Hepatocyte (in vitro differentiated cells): ENCODE measurements at regions not wholly inside any gene's neighbourhood (a gene's known extent, or its start where the extent isn't known, plus 50 kb on each side); places are given as distances from the start of the nearest gene placed in this dataset.

Source experiments
- DNase-seq: peaks from one replicate; pipeline ENCODE4 v3.0.0-alpha.2; 2016; ENCODE audit warnings: low spot score
- H2AFZ ChIP-seq: fragments of 200-600 bp; sonication (generic); 2 replicates; pipeline ENCODE4 v1.6.0; 2016; ENCODE audit warnings: antibody characterized with exemption, mild to moderate bottlenecking
- H3K27ac ChIP-seq: fragments of 200-600 bp; sonication (generic); 2 replicates; pipeline ENCODE4 v1.5.1; 2016; ENCODE audit warnings: mild to moderate bottlenecking
- H3K27me3 ChIP-seq: fragments of 200-600 bp; sonication (generic); 2 replicates; pipeline ENCODE4 v1.6.1; 2016
- H3K36me3 ChIP-seq: fragments of 200-600 bp; sonication (generic); replicated peaks from 2 replicates; pipeline ENCODE4 v1.5.1; 2016; ENCODE audit warnings: low read depth; ENCODE audit not compliant: insufficient read depth
- H3K4me1 ChIP-seq: fragments of 200-600 bp; sonication (generic); 2 replicates; pipeline ENCODE4 v1.5.1; 2016; ENCODE audit warnings: mild to moderate bottlenecking, moderate library complexity; ENCODE audit not compliant: insufficient read depth
- H3K4me2 ChIP-seq: fragments of 200-600 bp; sonication (generic); 2 replicates; pipeline ENCODE4 v1.6.0; 2016
- H3K4me3 ChIP-seq: fragments of 200-600 bp; sonication (generic); 2 replicates; pipeline ENCODE4 v1.5.1; 2016; ENCODE audit warnings: mild to moderate bottlenecking
- H3K79me2 ChIP-seq: fragments of 200-600 bp; sonication (generic); 2 replicates; pipeline ENCODE4 v1.6.0; 2017; ENCODE audit warnings: mild to moderate bottlenecking
- H3K9me2 ChIP-seq: fragments of 200-600 bp; sonication (generic); replicated peaks from 2 replicates; pipeline ENCODE4 v1.6.0; 2017; ENCODE audit warnings: mild to moderate bottlenecking; ENCODE audit not compliant: insufficient read depth
- H3K9me3 ChIP-seq: fragments of 200-600 bp; sonication (generic); 2 replicates; pipeline ENCODE4 v1.5.1; 2016; ENCODE audit warnings: low read depth, mild to moderate bottlenecking
- H4K20me1 ChIP-seq: fragments of 200-600 bp; sonication (generic); 2 replicates; pipeline ENCODE4 v1.6.0; 2016; ENCODE audit warnings: mild to moderate bottlenecking; ENCODE audit not compliant: insufficient read depth, poor library complexity, severe bottlenecking
- CTCF ChIP-seq: fragments of 200-600 bp; sonication (generic); IDR thresholded peaks from 2 replicates; pipeline ENCODE4 v1.5.1; 2016; ENCODE audit warnings: antibody characterized with exemption, mild to moderate bottlenecking; ENCODE audit not compliant: poor library complexity
- EZH2 ChIP-seq: fragments of 200-600 bp; sonication (generic); IDR thresholded peaks from 2 replicates; pipeline ENCODE4 v1.6.1; 2016; ENCODE audit warnings: antibody characterized with exemption, mild to moderate bottlenecking, borderline replicate concordance
- EZH2phosphoT487 ChIP-seq: fragments of 200-600 bp; sonication (generic); IDR thresholded peaks from one replicate; pipeline ENCODE4 v1.6.1; 2018; ENCODE audit warnings: antibody characterized with exemption, mild to moderate bottlenecking, low read depth, moderate library complexity; ENCODE audit not compliant: unreplicated experiment, severe bottlenecking
- WGBS: methylation state at CpG from one replicate; pipeline ENCODE4 v1.1.6; 2016; ENCODE audit warnings: low lambda C conversion rate; ENCODE audit errors: missing lambda C conversion rate; 5-methylcytosine and 5-hydroxymethylcytosine counted together

GRCh38 chr9:85155352-85155751 lies 485.8 kb downstream of the NTRK2 start:
- no peaks in the 10 kb centered on the region for H3K36me3 ChIP-seq
- TF ChIP-seq CTCF: no peak
- no peak for TF ChIP-seq EZH2phosphoT487
- no peak for TF ChIP-seq EZH2
- no peak overlapping the region for H3K4me3 ChIP-seq
- H3K27ac ChIP-seq: no peak overlapping the region
- H3K79me2 ChIP-seq: no peaks in the 10 kb centered on the region
- no peak for DNase-seq
- H3K27me3 ChIP-seq: peaks cover 16% of the 10 kb centered on the region
- no peaks in the 10 kb centered on the region for H3K4me1 ChIP-seq
- H4K20me1 ChIP-seq: no peaks in the 10 kb centered on the region
- no peak overlapping the region for H3K4me2 ChIP-seq
- WGBS: 61% methylated on average over 2 of the region's 2 CpGs
- H3K9me2 ChIP-seq: no peaks in the 10 kb centered on the region
- no peak overlapping the region for H2AFZ ChIP-seq
- no peaks in the 10 kb centered on the region for H3K9me3 ChIP-seq

- DNase-seq: no peak
- WGBS: 80% methylated on average over 5 of the region's 5 CpGs
- H3K4me3 ChIP-seq: no peak overlapping the region
- H4K20me1 ChIP-seq: no peaks in the 10 kb centered on the region
- H2AFZ ChIP-seq: no peak overlapping the region
- H3K9me3 ChIP-seq: no peaks in the 10 kb centered on the region
- H3K79me2 ChIP-seq: no peaks in the 10 kb centered on the region
- H3K36me3 ChIP-seq: no peaks in the 10 kb centered on the region
- TF ChIP-seq EZH2phosphoT487: no peak
- no peak for TF ChIP-seq CTCF
- H3K4me1 ChIP-seq: no peaks in the 10 kb centered on the region
- peaks cover 6% of the 10 kb centered on the region for H3K27me3 ChIP-seq
- no peak overlapping the region for H3K4me2 ChIP-seq
- H3K27ac ChIP-seq: no peak overlapping the region
- H3K9me2 ChIP-seq: no peaks in the 10 kb centered on the region
These were observed 482.2 kb downstream of the NTRK2 start for GRCh38 chr9:85151741-85152140.

- no peak for DNase-seq
- H3K9me2 ChIP-seq: no peaks in the 10 kb centered on the region
- no peak overlapping the region for H2AFZ ChIP-seq
- no peak overlapping the region for H3K27ac ChIP-seq
- H3K79me2 ChIP-seq: no peaks in the 10 kb centered on the region
- TF ChIP-seq CTCF: no peak
- TF ChIP-seq EZH2phosphoT487: no peak
- no peak for TF ChIP-seq EZH2
- H3K4me2 ChIP-seq: no peak overlapping the region
- no peak overlapping the region for H3K4me3 ChIP-seq
- no peaks in the 10 kb centered on the region for H4K20me1 ChIP-seq
- no peaks in the 10 kb centered on the region for H3K4me1 ChIP-seq
- H3K27me3 ChIP-seq: peaks cover 4% of the 10 kb centered on the region
- WGBS: 40% methylated on average over 3 of the region's 3 CpGs
- no peaks in the 10 kb centered on the region for H3K36me3 ChIP-seq
- H3K9me3 ChIP-seq: no peaks in the 10 kb centered on the region
These were observed 481.6 kb downstream of the NTRK2 start for GRCh38 chr9:85151162-85151561.

- H3K27ac ChIP-seq: no peak overlapping the region
- no peak overlapping the region for H3K4me2 ChIP-seq
- H3K9me3 ChIP-seq: no peaks in the 10 kb centered on the region
- H3K27me3 ChIP-seq: no peaks in the 10 kb centered on the region
- TF ChIP-seq EZH2phosphoT487: no peak
- TF ChIP-seq EZH2: no peak
- no peak for TF ChIP-seq CTCF
- no peaks in the 10 kb centered on the region for H4K20me1 ChIP-seq
- H3K9me2 ChIP-seq: no peaks in the 10 kb centered on the region
- 40% methylated on average over 4 of the region's 4 CpGs for WGBS
- H3K4me1 ChIP-seq: no peaks in the 10 kb centered on the region
- no peaks in the 10 kb centered on the region for H3K36me3 ChIP-seq
- no peaks in the 10 kb centered on the region for H3K79me2 ChIP-seq
- no peak for DNase-seq
- no peak overlapping the region for H3K4me3 ChIP-seq
- no peak overlapping the region for H2AFZ ChIP-seq
These were observed 477.6 kb downstream of the NTRK2 start for GRCh38 chr9:85147046-85147640.
